ENCODE measurements at regions not wholly inside any gene's neighbourhood (a gene's known extent, or its start where the extent isn't known, plus 50 kb on each side); places are given as distances from the start of the nearest gene placed in this dataset.

GRCh38 chr4:13190093-13190721, 293.9 kb downstream of the RAB28 start:
- Mint-ChIP-seq H3K4me1 (no peaks in the 10 kb centered on the region), H3K4me3 (no peak overlapping the region), H3K27me3 (ENCODE audit: low read depth) (peaks cover 3% of the 10 kb centered on the region; the same call in 1 of the 2 replicates), H3K36me3 (peaks cover 4% of the 10 kb centered on the region; the same call in 1 of the 2 replicates), H3K27ac (no peak overlapping the region), H3K9me3 (peaks cover 18% of the 10 kb centered on the region)
- TF ChIP-seq CTCF (IDR thresholded peaks at IDR 0.05) (no peak), TP53 (CRISPR knock-in tag; IDR thresholded peaks at IDR 0.05) (no peak), STAT6 (CRISPR knock-in tag; conservative IDR thresholded peaks at IDR 0.05; ENCODE audit: low read depth) (no peak), NR1H2 (CRISPR knock-in tag; IDR thresholded peaks at IDR 0.05) (no peak), ZNF425 (CRISPR knock-in tag; conservative IDR thresholded peaks at IDR 0.05) (no peak), GTF2I (CRISPR knock-in tag; conservative IDR thresholded peaks at IDR 0.05) (no peak), TEAD4 (CRISPR knock-in tag; IDR thresholded peaks at IDR 0.05) (no peak), MXD4 (CRISPR knock-in tag; IDR thresholded peaks at IDR 0.05; ENCODE audit: borderline replicate concordance) (no peak), GRHL2 (CRISPR knock-in tag; IDR thresholded peaks at IDR 0.05; ENCODE audit: insufficient replicate concordance, severe bottlenecking) (no peak), TCF7 (CRISPR knock-in tag; IDR thresholded peaks at IDR 0.05; ENCODE audit: low read depth) (no peak), ZMAT4 (CRISPR knock-in tag; IDR thresholded peaks at IDR 0.05) (no peak), FOXJ3 (CRISPR knock-in tag; IDR thresholded peaks at IDR 0.05; ENCODE audit: borderline replicate concordance) (no peak), ZNF263 (CRISPR knock-in tag; IDR thresholded peaks at IDR 0.05; ENCODE audit: low read depth) (no peak), CREM (CRISPR knock-in tag; IDR thresholded peaks at IDR 0.05) (no peak)
- TF ChIP-seq, protein P1, sequence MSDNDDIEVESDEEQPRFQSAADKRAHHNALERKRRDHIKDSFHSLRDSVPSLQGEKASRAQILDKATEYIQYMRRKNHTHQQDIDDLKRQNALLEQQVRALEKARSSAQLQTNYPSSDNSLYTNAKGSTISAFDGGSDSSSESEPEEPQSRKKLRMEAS (CRISPR knock-in tag; IDR thresholded peaks at IDR 0.05): no peak
- TF ChIP-seq, protein P2, sequence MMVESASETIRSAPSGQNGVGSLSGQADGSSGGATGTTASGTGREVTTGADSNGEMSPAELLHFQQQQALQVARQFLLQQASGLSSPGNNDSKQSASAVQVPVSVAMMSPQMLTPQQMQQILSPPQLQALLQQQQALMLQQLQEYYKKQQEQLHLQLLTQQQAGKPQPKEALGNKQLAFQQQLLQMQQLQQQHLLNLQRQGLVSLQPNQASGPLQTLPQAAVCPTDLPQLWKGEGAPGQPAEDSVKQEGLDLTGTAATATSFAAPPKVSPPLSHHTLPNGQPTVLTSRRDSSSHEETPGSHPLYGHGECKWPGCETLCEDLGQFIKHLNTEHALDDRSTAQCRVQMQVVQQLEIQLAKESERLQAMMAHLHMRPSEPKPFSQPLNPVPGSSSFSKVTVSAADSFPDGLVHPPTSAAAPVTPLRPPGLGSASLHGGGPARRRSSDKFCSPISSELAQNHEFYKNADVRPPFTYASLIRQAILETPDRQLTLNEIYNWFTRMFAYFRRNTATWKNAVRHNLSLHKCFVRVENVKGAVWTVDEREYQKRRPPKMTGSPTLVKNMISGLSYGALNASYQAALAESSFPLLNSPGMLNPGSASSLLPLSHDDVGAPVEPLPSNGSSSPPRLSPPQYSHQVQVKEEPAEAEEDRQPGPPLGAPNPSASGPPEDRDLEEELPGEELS (CRISPR knock-in tag; IDR thresholded peaks at IDR 0.05): no peak
- TF ChIP-seq, protein P3, sequence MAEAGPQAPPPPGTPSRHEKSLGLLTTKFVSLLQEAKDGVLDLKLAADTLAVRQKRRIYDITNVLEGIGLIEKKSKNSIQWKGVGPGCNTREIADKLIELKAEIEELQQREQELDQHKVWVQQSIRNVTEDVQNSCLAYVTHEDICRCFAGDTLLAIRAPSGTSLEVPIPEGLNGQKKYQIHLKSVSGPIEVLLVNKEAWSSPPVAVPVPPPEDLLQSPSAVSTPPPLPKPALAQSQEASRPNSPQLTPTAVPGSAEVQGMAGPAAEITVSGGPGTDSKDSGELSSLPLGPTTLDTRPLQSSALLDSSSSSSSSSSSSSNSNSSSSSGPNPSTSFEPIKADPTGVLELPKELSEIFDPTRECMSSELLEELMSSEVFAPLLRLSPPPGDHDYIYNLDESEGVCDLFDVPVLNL (CRISPR knock-in tag; IDR thresholded peaks at IDR 0.05; ENCODE audit: borderline replicate concordance, low read depth): no peak
- TF ChIP-seq, protein P4, sequence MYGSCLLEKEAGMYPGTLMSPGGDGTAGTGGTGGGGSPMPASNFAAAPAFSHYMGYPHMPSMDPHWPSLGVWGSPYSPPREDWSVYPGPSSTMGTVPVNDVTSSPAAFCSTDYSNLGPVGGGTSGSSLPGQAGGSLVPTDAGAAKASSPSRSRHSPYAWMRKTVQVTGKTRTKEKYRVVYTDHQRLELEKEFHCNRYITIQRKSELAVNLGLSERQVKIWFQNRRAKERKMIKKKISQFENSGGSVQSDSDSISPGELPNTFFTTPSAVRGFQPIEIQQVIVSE (CRISPR knock-in tag; IDR thresholded peaks at IDR 0.05; ENCODE audit: borderline replicate concordance): no peak
- DNase-seq (ENCODE audit: low spot score): no peak
- no peak for ATAC-seq
- POLR2A ChIA-PET: no interaction called here
- CTCF ChIA-PET: no interaction called here
